Ureter (tissue), 1 donor: ENCODE measurements at regions not wholly inside any gene's neighbourhood (a gene's known extent, or its start where the extent isn't known, plus 50 kb on each side); places are given as distances from the start of the nearest gene placed in this dataset.

ENCODE experiments used
- DNase-seq: peaks from one replicate; pipeline ENCODE4 v3.0.0-alpha.2; 2020; ENCODE audit warnings: low spot score
- donor health status: DM: yes; HTN: yes; CAD: no.

GRCh38 chr22:48646216-48646925 is 1181.3 kb downstream of the BRD1 start:
- DNase-seq, result no peak

DNA sequence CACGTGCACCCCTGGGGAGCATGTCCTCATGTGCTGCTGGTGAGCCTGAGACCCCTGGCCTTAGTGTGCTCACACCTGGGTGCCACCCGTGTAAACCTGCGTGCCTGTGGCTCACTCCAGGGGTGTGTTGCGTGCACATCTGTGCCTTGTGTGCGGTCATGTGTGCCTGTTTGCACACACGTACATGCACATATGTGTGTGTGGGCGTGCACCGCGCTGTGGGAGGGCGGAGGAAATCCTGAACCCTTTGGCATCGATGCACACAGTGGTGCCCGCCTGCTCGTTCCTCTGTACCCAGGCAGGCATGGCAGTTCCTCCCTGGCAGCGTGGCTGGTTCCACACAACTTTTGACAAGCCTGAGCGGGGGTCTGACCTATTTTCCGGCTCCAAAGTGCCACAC is 1181.9 kb downstream of the BRD1 start:
- DNase-seq, result no peak

GRCh38 chr22:48644997-48645396 is 1182.7 kb downstream of the BRD1 start:
- no peak for DNase-seq

DNA sequence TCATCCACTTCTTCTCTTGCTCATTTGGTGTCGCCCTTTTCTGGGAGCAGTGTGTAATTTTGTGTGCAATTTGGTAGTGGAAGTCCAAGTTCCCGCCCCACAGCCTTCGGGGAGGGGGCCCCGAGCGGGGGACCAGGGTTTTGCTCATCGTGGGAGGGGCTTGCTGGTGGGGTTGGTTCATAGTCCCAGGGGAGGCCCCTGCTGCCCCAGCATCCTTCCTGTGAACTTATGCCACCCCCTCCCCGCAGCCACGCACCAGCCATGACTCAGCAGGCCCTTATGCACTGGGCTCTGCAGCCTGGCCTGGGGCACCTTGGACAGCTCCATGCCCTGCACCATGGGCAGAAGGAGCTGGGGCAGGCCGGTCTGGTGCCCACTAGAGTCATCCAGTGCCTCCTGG is 1183.6 kb downstream of the BRD1 start:
- DNase-seq, result no peak

DNA sequence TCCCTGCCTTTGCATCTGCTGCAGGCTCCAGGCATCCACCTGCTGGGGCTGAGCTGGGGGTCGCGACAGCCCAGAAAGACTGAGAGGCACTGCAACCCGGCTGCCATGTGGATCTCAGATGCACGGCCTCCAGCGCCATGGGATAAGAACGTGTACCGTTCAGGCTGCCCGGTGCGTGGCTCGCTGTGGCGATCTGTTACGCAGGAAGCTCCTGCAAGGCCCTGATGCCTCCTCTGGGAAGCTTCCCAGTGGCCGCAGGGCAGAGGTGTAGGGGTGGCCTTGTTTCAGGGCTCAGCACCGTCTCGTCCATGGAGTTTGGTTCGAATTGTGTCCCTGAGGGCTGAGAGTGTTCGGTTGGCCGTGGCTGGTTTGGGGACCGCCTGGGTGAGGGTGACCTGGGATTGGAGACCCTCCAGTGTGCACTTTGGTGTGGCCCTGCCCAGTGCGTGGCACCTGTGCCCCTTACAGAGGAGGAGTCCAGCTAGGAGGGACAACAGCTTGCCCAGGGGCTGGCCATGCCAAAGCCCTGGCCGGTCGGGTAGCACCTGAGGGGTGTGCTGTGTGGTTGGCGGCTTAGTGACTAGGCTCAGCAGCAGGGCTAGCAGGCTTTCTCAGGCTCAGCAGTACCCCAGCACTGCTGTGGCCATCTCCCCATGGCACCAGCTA is 1184.5 kb downstream of the BRD1 start:
- DNase-seq, result no peak

- DNase-seq, result no peak
Measured at GRCh38 chr22:48642550-48642949, 1185.1 kb downstream of the BRD1 start.

- no peak for DNase-seq
Measured at GRCh38 chr22:48641906-48642475, 1185.7 kb downstream of the BRD1 start.

- DNase-seq, result no peak
Measured at GRCh38 chr22:48640890-48641841, 1186.5 kb downstream of the BRD1 start.

GRCh38 chr22:48639896-48640748 is 1187.6 kb downstream of the BRD1 start:
- no peak for DNase-seq

DNA sequence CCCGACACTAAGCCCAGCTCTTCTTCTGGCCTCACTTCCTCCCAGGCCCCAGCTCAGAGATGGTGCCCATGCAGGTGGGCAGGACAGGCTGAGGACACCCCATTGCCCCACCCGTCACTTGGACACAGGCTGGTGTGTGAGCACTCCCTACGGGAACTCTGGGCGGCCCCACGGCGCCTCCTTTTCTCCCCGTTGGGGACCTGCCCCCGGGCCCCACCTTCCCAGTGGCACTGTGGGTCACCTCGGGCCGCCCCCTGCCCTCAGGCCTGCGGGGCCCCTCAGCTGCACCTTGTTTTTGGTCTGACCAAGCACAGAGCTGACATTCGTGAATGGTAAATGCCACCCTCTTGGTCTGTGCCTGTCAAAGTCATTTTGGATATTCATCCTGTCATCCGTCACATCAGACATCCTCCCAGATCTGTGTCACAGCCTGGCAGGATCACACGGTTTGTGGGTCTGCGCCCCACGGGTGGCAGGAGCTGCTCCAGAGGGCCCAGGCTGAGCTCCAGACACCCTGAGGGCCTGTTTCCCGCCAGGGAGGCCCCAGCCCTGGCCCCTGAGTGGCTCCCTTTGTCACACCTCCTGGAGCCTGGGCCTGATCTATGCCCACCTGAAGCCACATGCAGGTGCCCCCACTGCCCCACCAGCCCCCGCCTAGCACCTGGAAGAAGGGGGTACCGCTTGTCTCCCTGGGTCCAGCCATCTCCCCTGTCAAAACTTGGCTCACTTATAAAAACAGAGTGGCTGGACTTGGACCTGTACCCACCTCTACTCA is 1188.5 kb downstream of the BRD1 start:
- no peak for DNase-seq

DNA sequence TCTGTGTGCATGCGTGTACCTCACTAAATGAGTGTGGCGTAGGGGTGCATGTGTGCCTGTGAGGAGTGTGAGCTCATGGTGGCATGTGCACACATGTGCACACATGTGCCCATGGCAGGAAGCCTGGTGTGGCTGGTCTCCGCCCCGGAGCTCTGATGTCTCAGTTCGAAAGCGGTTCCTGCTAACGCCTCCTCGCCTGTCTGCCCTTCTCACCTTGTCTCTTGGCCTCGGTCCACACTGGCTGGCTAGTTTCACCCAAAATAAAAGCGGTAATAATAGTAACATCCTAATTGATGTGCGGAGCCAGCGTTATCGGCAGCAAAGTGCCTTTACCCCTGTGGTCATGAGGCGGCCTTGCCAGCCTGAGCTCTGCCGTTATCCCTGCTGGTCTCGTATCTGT is 1190.4 kb downstream of the BRD1 start:
- DNase-seq, result no peak

GRCh38 chr22:48636746-48637145 is 1190.9 kb downstream of the BRD1 start:
- no peak for DNase-seq

DNA sequence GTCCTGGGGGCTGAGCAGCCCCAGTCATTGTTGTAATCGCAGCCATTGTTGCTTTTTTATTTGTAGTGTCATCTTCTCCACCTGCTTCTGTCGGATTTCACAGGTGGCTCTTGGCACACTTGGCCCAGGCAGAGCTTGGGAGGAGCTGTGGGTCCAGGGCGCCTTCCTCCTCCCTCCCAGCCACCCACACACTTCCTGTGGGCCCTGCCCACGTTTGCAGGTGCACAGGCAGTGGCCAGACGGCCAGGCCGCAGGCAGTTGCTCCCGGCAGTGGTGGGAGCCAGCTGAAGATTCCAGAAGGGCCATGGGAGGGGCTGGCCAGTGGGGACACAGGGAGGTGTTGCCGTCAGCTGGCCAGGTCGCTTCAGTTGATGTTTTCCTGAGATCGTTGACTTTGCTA is 1191.9 kb downstream of the BRD1 start:
- DNase-seq, result peak; percentile 50

GRCh38 chr22:48635031-48635430 is 1192.6 kb downstream of the BRD1 start:
- DNase-seq, result no peak

- DNase-seq, result no peak
Measured at GRCh38 chr22:48633996-48634836, 1193.5 kb downstream of the BRD1 start.

DNA sequence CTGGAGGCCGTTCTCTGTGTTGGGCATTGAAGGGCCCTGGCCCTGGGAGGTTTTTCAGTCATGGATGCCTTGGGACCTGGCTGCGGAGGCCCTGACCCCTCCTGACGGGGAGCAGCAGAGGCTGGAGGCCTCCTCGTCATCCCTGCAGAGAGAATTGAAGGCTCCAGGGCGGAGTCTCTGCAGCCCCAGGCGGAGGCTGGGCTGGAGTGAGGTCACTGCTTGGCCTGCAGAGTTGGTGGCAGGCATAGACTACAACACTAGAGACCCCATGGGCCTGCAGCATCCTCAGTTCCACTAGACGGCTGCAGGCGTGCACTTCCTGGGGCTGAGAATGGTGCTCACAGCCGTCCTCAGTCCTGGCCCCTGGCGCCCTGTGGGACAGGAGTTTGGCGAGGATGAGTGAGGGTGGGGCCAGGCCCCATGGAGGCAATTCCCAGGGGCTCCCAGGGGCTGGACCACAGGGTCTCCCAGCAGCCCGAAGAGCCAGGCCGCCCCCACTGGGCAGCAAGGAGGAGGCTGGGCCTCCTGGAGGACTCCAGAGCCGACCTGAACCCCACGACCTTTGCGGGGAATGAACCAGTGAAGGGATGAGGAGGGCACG is 1194.9 kb downstream of the BRD1 start:
- DNase-seq, result no peak

- DNase-seq, result no peak
Measured at GRCh38 chr22:48631288-48631863, 1196.3 kb downstream of the BRD1 start.

DNA sequence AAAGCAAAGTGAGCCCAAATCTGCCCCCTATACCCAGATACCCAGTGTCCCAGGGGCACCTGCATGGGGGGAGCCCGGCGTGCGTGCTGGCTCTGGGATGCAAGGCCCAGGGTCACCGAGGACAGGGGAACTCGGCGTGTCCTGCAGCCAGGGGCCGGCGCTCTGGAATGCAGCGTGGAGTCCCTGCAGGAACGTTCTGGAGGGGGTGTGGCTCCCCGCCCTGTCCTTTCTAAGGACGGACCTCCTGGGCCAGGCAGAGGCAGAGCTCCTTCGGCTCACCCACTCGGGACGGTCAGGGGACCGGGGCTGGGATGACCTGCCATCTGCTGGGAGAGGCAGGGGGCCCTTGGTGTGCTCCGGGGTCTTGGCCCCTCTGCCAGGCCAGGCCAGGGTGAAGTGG is 1196.8 kb downstream of the BRD1 start:
- no peak for DNase-seq

DNA sequence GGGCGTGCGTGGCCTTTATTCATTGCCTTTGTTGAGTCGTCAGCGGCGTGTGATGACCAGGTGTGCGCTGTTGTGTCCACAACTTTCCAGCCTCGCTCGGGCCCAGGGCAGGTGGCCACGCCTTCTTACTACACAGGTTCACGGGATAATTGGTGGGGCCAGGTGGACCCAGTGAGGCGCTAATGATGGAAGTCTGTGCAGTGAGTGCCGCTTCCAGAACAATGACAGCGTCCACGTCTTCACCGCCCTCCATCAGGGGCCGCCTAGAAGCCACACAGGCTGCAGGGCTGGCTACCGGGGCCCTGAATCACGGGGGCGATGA is 1197.3 kb downstream of the BRD1 start:
- no peak for DNase-seq
